GM18868 (cell line): ENCODE measurements at regions not wholly inside any gene's neighbourhood (a gene's known extent, or its start where the extent isn't known, plus 50 kb on each side); places are given as distances from the start of the nearest gene placed in this dataset.

Source experiments
- ATAC-seq: cut with Tn5 transposase; IDR thresholded peaks from one replicate; pipeline ENCODE4 v1.9.1; 2021; ENCODE audit warnings: mild to moderate bottlenecking, moderate library complexity; ENCODE audit not compliant: unreplicated experiment

GRCh38 chr11:29012507-29012906, 904.3 kb downstream of the METTL15 start:
- ATAC-seq: no peak

- ATAC-seq: no peak
These were observed 901.2 kb downstream of the METTL15 start for GRCh38 chr11:29009426-29009825.

GRCh38 chr11:29008481-29008880, 900.3 kb downstream of the METTL15 start:
- no peak for ATAC-seq

DNA sequence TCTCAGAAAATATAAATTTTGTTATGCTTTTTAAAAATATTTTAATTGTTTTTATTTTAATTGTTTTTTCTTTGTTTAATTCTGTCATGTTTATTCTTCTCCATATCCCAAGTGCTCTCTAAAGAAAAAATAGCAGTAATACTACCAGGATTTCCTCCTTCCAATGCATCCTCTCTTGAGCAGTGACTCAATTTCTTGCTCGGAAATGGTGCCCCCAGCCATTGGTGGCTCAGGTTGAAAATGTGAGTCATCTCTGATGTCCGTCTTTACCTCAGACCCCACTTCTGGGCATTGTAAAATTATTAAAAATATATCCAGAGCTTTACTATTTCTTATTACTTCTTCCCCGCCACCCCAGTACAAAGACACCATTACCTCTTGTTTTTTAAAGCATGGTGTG, 898.5 kb downstream of the METTL15 start:
- no peak for ATAC-seq

- ATAC-seq: no peak
These were observed 897.3 kb downstream of the METTL15 start for GRCh38 chr11:29005401-29005980.

DNA sequence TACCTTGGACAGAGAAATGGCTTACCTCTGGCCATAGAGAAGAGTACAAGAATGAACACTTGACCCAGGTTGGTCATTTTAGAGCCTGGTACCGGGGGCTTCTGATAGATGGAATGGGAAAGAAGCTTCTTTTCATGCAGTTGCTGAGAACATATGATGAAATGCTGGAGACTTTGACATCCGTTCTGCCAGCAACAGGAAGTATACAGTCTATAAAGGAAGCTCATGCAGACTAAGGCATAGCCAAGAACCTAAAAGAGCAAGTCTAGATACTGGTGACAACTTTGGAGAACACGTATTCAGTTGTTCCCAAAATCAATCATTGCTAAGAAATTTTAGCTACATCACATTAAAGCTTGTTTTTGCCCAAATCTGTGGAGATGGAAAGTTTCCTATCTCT, 894.6 kb downstream of the METTL15 start:
- no peak for ATAC-seq

- no peak for ATAC-seq
These were observed 891.4 kb downstream of the METTL15 start for GRCh38 chr11:28999620-29000019.

DNA sequence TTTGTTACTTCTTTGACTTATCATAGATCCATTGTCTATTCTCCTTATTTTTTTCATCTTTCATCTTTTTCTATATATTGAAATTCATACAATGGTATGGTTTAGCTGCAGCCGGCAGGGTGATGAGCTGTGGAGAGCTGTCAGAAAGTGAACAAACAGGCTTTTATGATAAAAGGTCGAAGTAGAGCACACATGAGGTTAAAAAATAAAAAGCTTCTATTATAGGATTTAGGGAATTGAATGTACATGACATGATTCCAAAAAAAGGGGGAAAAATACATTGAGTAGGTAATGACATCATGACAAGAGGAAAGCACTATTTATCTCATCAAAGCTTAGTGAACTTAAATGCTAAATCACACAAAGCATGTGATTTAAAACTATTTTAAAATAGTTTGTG, 884.8 kb downstream of the METTL15 start:
- no peak for ATAC-seq

DNA sequence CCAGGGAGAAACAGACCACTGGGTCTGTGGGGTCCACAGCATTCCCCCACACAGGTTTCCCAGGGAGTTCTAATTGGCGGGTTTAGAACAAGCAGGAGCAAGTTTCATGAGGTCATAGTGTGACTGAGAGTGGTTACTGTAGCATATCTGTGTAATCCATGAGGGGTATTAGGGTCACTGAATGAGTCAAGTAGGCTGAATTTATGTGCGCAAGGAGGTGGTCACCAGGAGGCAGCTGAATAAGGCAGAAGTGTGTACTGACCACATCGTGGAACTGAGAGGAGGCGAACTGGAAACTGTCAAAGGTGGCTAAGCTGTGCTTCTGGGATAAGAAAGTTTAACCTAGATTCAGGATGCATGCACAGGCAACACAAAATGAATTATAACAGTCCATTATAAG, 876.0 kb downstream of the METTL15 start:
- no peak for ATAC-seq

GRCh38 chr11:28983780-28984179, 875.6 kb downstream of the METTL15 start:
- ATAC-seq: no peak

DNA sequence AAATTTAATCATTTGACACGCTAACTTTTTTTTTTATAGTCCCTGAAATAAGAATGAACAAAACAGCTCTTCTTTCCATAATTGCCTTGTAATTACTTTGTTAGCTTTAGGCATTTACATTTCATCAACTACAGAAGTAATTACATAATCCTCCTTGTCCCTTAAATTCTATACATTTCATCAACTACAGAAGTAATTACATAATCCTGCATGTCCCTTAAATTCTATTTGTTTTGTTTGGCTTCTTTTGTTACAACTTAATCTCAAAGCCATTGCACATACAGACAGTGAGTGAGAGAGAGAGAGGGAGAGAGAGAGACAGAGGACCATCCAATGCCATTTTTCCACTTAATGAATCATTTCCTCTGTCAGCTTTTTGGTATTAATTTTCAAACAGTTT, 873.2 kb downstream of the METTL15 start:
- no peak for ATAC-seq

GRCh38 chr11:28976801-28977145, 868.6 kb downstream of the METTL15 start:
- no peak for ATAC-seq

- no peak for ATAC-seq
These were observed 868.0 kb downstream of the METTL15 start for GRCh38 chr11:28976012-28976800.

DNA sequence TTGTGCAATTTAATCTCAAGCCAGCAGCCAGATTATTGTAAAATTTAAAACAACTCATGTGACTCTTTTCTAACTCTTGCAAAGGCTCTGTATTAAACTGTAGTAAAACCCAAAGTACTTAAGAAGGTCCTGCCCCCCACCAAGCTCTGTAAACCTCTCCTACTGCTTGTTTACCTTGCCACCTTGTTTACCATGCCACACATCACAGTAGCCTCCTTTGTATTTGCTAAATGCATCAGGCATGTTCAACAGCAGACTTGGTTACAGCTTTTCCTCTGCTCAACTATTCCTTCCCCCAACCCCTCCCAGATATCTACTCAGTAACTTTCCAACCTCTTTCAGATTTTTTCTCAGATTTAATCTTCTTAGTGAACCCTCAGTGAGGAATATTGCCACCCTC, 861.6 kb downstream of the METTL15 start:
- no peak for ATAC-seq

DNA sequence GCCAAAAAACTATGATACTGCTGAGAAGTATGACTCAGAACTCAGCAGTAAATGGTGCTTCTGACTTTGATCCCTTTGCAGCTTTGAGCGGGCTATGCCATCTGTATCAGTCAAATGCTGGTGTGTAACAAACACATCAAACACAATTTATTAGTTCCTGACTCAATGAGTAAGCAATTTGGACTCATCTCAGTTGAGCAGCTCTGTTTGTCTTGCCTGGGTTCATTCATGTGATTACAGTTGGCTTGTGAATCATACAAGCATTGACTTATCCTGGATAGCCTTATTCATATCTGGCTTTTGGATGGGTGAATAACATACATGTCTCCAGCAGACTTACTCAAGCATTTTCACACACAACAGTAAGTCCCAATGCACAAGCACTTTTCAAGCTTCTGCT, 858.8 kb downstream of the METTL15 start:
- ATAC-seq: no peak

- ATAC-seq: no peak
These were observed 857.6 kb downstream of the METTL15 start for GRCh38 chr11:28965819-28966218.

- no peak for ATAC-seq
These were observed 856.6 kb downstream of the METTL15 start for GRCh38 chr11:28964811-28965210.

DNA sequence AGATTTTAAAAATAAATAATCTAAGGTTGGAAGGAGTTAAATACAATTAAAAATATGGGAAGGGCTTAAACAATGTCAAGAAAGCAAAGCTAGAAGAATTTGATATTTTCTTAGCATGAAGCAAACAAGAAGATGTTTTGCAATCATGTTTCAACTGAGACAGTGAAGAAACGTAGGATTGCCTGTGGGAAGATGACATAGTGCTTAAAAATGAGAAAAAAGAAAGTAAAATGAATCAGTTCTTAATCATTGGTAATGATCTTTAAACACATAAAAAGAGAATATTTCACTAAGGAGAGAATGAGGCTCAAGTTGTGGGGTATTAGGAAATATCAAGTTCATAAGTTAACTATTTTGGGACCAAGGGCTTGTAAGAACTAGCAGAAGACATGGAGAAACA, 855.0 kb downstream of the METTL15 start:
- ATAC-seq: no peak

DNA sequence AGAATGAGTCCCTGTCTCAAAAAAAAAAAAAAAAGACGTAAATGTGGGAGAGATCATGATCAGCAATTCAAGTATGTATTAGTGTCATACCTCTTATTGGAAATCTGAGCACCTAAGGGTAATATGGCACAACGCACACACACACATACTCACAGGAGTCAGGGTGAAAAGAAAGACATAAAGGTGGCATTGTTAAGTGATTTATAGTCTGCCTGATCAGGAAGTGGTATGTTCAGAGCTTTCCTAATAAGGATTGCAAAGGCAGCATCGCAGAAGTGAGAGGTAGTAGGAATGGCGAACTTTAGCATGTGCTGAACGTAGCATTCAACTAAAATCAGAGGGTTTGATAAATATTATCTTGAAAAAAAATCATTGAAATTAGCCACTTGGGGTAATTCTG, 854.3 kb downstream of the METTL15 start:
- ATAC-seq: no peak

- ATAC-seq: no peak
These were observed 853.5 kb downstream of the METTL15 start for GRCh38 chr11:28961726-28962125.

DNA sequence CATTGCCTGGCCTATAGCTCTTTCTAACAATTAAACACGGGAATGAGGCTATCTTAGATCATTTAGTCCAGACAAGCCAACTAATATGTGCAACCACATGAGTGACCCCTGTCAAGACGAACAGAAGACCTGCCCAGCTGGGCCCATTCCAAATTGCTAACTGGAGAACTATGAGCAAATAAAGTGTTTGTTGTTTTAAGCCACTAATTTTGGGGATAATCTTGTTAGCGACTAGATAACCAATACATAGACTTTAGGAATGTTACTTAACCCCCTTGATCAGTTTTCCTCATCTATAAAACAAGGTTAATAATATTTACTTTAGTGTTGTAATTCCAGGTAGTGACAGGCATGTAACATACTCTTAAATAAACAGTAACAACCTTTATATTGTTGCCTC, 848.3 kb downstream of the METTL15 start:
- no peak for ATAC-seq

- no peak for ATAC-seq
These were observed 843.0 kb downstream of the METTL15 start for GRCh38 chr11:28951191-28951590.

DNA sequence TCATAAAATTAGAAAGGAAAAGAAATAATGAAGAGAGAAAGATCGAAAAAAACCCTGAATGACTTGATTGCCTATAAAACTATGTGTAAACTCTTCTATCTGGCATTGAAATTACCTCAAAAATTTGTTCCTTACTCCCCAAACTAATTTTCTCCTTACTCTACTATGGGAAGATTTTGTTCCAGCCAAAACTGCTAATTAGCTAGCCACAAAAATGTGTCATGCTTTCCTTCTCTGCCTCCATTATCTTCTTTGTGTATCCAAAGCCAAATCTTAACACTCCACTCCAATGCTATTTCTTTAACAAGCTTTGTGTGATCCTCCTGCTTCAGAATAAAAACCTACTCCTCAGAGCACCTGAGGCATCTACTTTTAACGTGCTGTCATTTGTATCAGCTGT, 831.2 kb downstream of the METTL15 start:
- no peak for ATAC-seq
